HL-60 (cell line): ENCODE measurements at regions not wholly inside any gene's neighbourhood (a gene's known extent, or its start where the extent isn't known, plus 50 kb on each side); places are given as distances from the start of the nearest gene placed in this dataset.

Experiments
- DNase-seq, 2 experiments: peaks; one replicate each; pipeline ENCODE4 v3.0.0-alpha.2; 2010 to 2020; ENCODE audit warnings: low read depth in 1 of 2, low spot score in 1 of 2
- H3K27ac ChIP-seq: fragments of 250-450 bp; sonication (Bioruptor Pico); replicated peaks from 2 replicates; pipeline ENCODE4 v1.5.1; 2020; ENCODE audit warnings: mild to moderate bottlenecking, moderate library complexity
- H3K27me3 ChIP-seq: fragments of 250-450 bp; sonication (Bioruptor Pico); 2 replicates; pipeline ENCODE4 v1.5.1; 2021; ENCODE audit warnings: mild to moderate bottlenecking, moderate library complexity; ENCODE audit not compliant: insufficient read depth, poor library complexity, severe bottlenecking
- H3K4me3 ChIP-seq: replicated peaks from 2 replicates; pipeline ENCODE4 v1.5.1; 2011; ENCODE audit warnings: mild to moderate bottlenecking, control low read depth, low read length; ENCODE audit not compliant: insufficient read depth
- GABPA ChIP-seq: IDR thresholded peaks from 2 replicates; pipeline ENCODE4 v1.6.1; 2012; ENCODE audit warnings: low read depth
- POLR2AphosphoS5 ChIP-seq: IDR thresholded peaks from 2 replicates; pipeline ENCODE4 v1.6.1; 2012; ENCODE audit warnings: low read depth
- SPI1 ChIP-seq: IDR thresholded peaks from 2 replicates; pipeline ENCODE4 v1.6.1; 2012; ENCODE audit warnings: low read depth, mild to moderate bottlenecking, borderline replicate concordance
- TF ChIP-seq, protein P1 (sequence below): IDR thresholded peaks from 2 replicates; pipeline ENCODE4 v1.6.1; 2012; ENCODE audit warnings: low read depth; ENCODE audit not compliant: insufficient replicate concordance
- TF ChIP-seq, protein P2 (sequence below): IDR thresholded peaks from one replicate; pipeline ENCODE4 v1.5.1; 2011; ENCODE audit warnings: low read length, control low read depth, inconsistent platforms; ENCODE audit not compliant: insufficient read depth

DNA sequence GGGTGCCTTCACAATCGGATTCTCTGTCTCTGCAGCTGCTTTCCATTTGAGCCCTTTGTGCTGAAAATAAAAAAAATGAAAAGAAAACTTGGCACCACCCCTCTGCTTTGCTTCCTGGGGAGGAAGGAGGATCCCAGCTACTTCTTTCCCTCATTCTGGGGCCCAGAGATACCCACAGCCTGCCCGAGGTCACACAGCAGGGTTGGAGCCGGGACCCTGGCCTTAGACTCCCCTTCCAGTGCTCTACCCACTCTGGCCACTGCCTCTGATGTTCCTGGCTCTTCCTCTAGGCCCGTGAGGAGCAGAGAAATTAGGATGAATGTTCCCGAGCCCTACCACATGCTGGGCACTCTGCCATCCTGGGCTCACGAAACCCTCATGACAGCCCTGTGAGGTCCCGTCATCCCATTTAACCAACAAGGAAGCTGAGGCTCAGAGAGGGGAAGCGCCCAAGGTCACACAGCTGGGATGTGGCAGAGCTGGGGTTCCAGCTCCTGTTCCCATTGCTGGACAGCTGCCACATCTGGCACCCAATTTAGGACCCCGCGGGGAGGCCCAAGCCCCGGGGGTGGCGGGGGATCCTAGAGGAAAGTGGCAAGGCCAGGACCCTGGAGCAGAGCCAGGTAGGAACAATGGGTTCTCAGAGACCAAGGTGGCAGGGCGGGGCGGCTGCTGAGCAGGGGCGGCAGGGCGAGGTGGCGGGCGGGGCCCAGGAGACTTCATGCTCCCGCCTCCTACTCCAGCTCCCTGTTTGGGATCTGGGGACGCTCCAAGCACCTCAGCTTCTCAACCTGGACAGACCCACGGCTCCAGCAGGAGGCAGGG lies 76.6 kb downstream of the CEBPB start:
- Histone ChIP-seq H3K4me3 (no peak overlapping the region), H3K27me3 (no peaks in the 10 kb centered on the region), H3K27ac (no peak overlapping the region)
- DNase-seq, result peak; percentile 42 to 64
- TF ChIP-seq, protein P1, sequence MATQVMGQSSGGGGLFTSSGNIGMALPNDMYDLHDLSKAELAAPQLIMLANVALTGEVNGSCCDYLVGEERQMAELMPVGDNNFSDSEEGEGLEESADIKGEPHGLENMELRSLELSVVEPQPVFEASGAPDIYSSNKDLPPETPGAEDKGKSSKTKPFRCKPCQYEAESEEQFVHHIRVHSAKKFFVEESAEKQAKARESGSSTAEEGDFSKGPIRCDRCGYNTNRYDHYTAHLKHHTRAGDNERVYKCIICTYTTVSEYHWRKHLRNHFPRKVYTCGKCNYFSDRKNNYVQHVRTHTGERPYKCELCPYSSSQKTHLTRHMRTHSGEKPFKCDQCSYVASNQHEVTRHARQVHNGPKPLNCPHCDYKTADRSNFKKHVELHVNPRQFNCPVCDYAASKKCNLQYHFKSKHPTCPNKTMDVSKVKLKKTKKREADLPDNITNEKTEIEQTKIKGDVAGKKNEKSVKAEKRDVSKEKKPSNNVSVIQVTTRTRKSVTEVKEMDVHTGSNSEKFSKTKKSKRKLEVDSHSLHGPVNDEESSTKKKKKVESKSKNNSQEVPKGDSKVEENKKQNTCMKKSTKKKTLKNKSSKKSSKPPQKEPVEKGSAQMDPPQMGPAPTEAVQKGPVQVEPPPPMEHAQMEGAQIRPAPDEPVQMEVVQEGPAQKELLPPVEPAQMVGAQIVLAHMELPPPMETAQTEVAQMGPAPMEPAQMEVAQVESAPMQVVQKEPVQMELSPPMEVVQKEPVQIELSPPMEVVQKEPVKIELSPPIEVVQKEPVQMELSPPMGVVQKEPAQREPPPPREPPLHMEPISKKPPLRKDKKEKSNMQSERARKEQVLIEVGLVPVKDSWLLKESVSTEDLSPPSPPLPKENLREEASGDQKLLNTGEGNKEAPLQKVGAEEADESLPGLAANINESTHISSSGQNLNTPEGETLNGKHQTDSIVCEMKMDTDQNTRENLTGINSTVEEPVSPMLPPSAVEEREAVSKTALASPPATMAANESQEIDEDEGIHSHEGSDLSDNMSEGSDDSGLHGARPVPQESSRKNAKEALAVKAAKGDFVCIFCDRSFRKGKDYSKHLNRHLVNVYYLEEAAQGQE, result peak; percentile 61
- TF ChIP-seq, protein P2, sequence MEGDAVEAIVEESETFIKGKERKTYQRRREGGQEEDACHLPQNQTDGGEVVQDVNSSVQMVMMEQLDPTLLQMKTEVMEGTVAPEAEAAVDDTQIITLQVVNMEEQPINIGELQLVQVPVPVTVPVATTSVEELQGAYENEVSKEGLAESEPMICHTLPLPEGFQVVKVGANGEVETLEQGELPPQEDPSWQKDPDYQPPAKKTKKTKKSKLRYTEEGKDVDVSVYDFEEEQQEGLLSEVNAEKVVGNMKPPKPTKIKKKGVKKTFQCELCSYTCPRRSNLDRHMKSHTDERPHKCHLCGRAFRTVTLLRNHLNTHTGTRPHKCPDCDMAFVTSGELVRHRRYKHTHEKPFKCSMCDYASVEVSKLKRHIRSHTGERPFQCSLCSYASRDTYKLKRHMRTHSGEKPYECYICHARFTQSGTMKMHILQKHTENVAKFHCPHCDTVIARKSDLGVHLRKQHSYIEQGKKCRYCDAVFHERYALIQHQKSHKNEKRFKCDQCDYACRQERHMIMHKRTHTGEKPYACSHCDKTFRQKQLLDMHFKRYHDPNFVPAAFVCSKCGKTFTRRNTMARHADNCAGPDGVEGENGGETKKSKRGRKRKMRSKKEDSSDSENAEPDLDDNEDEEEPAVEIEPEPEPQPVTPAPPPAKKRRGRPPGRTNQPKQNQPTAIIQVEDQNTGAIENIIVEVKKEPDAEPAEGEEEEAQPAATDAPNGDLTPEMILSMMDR, result no peak
- TF ChIP-seq SPI1 (0 out of 2 replicates have a peak, but pooled peaks have one; percentile 6), POLR2AphosphoS5 (no peak), GABPA (no peak)

DNA sequence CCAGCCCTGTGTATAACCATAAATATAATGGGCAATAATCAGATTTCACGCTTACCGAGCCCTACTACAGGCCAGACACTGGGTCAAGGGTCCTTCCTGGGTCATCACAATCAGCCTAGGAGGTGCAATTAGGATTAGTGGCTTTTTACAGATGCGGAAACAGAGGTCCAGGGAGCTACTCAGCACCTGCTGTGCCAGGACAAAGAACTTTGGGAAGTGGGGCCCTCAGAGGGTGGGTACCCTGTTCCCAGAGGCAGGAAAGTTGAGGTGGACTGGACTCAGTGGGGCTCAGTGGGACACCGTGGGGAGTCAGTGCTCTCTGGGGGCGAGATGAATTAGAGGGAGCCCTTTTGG lies 77.2 kb downstream of the CEBPB start:
- Histone ChIP-seq H3K27ac (no peak overlapping the region), H3K27me3 (no peaks in the 10 kb centered on the region), H3K4me3 (no peak overlapping the region)
- TF ChIP-seq, protein P2, result no peak
- TF ChIP-seq, protein P1, result no peak
- TF ChIP-seq SPI1, result no peak
- TF ChIP-seq POLR2AphosphoS5, result no peak
- TF ChIP-seq GABPA, result no peak
- no peak for DNase-seq

DNA sequence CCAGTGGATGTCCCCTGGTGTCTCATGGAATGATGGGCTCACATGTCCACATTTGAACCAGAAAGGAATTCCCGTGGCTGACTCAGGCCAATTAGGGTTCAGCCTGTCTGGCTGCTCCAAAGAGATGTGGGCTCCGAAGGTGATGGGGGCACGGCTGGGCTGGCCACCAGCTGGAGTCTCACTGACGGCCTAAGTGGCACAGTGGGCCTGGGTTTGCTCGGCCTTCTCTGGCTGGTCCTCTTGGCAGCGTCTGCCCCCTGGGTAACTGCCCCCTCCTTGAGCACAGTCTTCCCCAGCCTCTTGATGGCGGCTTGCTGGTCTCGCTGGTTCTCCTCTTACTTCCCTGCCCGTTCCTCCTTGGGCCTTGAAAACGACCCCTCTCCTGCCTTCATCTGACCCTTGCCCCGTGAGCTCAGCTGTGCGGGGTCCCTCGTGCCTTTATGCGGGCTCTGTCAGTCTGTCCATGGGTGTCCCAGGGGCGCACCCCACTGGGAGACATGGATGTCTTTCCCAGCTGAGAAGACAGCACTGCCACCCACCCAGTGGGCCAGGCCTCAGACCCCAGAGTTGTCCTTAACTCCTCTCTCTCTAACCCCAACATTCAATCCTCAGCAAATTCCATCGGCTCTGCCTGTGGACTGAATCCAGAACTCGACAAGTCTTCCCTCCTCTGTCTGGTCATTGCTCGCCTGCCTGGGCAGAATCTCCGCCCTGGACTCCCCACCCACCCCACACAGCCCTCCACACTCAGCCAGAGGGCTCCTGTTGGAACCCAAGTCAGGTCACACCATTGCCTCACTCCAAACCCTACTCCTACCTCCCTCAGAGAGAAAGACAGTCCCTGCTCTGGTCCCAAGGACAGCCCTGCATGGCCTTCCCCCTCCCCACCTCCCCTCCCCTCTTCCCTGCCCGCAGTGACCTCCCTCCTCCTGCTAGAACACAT lies 78.7 kb downstream of the CEBPB start:
- Histone ChIP-seq H3K27me3 (no peaks in the 10 kb centered on the region), H3K4me3 (no peak overlapping the region), H3K27ac (peak overlapping the region; percentile 76)
- DNase-seq, result no peak
- TF ChIP-seq POLR2AphosphoS5 (no peak), SPI1 (no peak), GABPA (no peak)
- TF ChIP-seq, protein P2, result no peak
- TF ChIP-seq, protein P1, result no peak
